Motor neuron (in vitro differentiated cells): ENCODE measurements at regions not wholly inside any gene's neighbourhood (a gene's known extent, or its start where the extent isn't known, plus 50 kb on each side); places are given as distances from the start of the nearest gene placed in this dataset.

ENCODE experiments used
- ATAC-seq, 8 experiments: fragments of 200-7000 bp; cut with Tn5 transposase; replicated peaks in 6 of 8; 2 replicates each; pipeline ENCODE4 v1.8.0; 2021; ENCODE audit warnings: mild to moderate bottlenecking in 8 of 8, moderate library complexity in 8 of 8
- H3K27ac ChIP-seq, 2 donors: fragments of 250-450 bp; sonication (Bioruptor Pico); 2 replicates each; pipeline ENCODE4 v1.9.0; 2021; ENCODE audit warnings: antibody characterized with exemption in 2 of 2, mild to moderate bottlenecking in 2 of 2, moderate library complexity in 1 of 2
- H3K4me1 ChIP-seq, 2 donors: fragments of 250-450 bp; sonication (Bioruptor Pico); replicated peaks in 1 of 2; 2 replicates each; pipeline ENCODE4 v1.6.1; 2021; ENCODE audit warnings: antibody characterized with exemption in 2 of 2, mild to moderate bottlenecking in 2 of 2, moderate library complexity in 1 of 2
- H3K4me3 ChIP-seq, 5 donors: fragments of 250-450 bp; sonication (Bioruptor Pico); 2 replicates each; pipeline ENCODE4 v1.9.0; 2021; ENCODE audit warnings: antibody characterized with exemption in 5 of 5, mild to moderate bottlenecking in 5 of 5, moderate library complexity in 4 of 5
- WGBS, 10 experiments: fragments of 450-650 bp; shearing (Covaris generic); methylation state at CpG; one replicate each; pipeline ENCODE4 v1.0.0; 2022; 5-methylcytosine and 5-hydroxymethylcytosine counted together
- in situ Hi-C, 9 experiments: fragments of 400-800 bp; cut with MboI; loops; one replicate each; pipeline ENCODE4 v1.15.0; 2021; ENCODE audit warnings: low sequenced_read_pairs in 9 of 9, low pct_unique_long_range_greater_than_20kb in 2 of 9; ENCODE audit not compliant: unreplicated experiment in 9 of 9

GRCh38 chr9:15113288-15113687 lies 193.7 kb downstream of the TTC39B start:
- in situ Hi-C loops = no loop called here
- Histone ChIP-seq H3K27ac (no peak overlapping the region), H3K4me1 (no peaks in the 10 kb centered on the region), H3K4me3 (no peak overlapping the region)
- ATAC-seq = no peak

- Histone ChIP-seq H3K27ac (no peak overlapping the region), H3K4me3 (no peak overlapping the region), H3K4me1 (no peaks in the 10 kb centered on the region)
- ATAC-seq = peak in 3 of 8 experiments; percentile 45 to 64 (median 58)
- in situ Hi-C loops = no loop called here
Observed at GRCh38 chr9:15111071-15111470, 195.9 kb downstream of the TTC39B start.

GRCh38 chr9:15104826-15105420 lies 194.7 kb upstream of the FREM1 start:
- Histone ChIP-seq H3K4me1 (no peaks in the 10 kb centered on the region), H3K4me3 (no peak overlapping the region), H3K27ac (no peak overlapping the region)
- in situ Hi-C loops = no loop called here
- WGBS, 10 experiments = 28 to 100% (median 44%) methylated on average over 1 to 4 of the region's 4 CpGs
- peak in 4 of 8 experiments; percentile 43 to 65 (median 55) for ATAC-seq

GRCh38 chr9:15103290-15103689 lies 193.1 kb upstream of the FREM1 start:
- no peak overlapping the region for H3K27ac ChIP-seq
- no peaks in the 10 kb centered on the region for H3K4me1 ChIP-seq
- in situ Hi-C loops = no loop called here
- WGBS, 10 experiments = 17 to 90% (median 48%) methylated on average over 1 to 3 of the region's 3 CpGs; no CpG with 5 or more reads in 1 of the 10 experiments
- no peak for ATAC-seq
- no peak overlapping the region for H3K4me3 ChIP-seq

GRCh38 chr9:15101095-15101494 lies 190.9 kb upstream of the FREM1 start:
- in situ Hi-C loops = no loop called here
- ATAC-seq = no peak
- Histone ChIP-seq H3K27ac (no peak overlapping the region), H3K4me1 (no peaks in the 10 kb centered on the region), H3K4me3 (no peak overlapping the region)
- 40 to 98% (median 85%) methylated on average over 1 to 6 of the region's 7 CpGs for WGBS, 10 experiments

- ATAC-seq = no peak
- in situ Hi-C loops = no loop called here
- H3K4me3 ChIP-seq = no peak overlapping the region
- H3K27ac ChIP-seq = no peak overlapping the region
- 14 to 50% (median 38%) methylated on average over 2 of the region's 2 CpGs; no CpG with 5 or more reads in 3 of the 10 experiments for WGBS, 10 experiments
- H3K4me1 ChIP-seq = no peaks in the 10 kb centered on the region
Observed at GRCh38 chr9:15100571-15100970, 190.3 kb upstream of the FREM1 start.

- Histone ChIP-seq H3K4me3 (no peak overlapping the region), H3K27ac (no peak overlapping the region), H3K4me1 (no peaks in the 10 kb centered on the region)
- WGBS, 10 experiments = 40 to 100% (median 84%) methylated on average over 1 to 2 of the region's 2 CpGs; no CpG with 5 or more reads in 2 of the 10 experiments
- ATAC-seq = no peak
- in situ Hi-C loops = no loop called here
Observed at GRCh38 chr9:15096972-15097371, 186.7 kb upstream of the FREM1 start.

GRCh38 chr9:15086778-15087324 lies 176.6 kb upstream of the FREM1 start:
- no peak overlapping the region for H3K4me3 ChIP-seq
- peak in 3 of 8 experiments; percentile 80 to 92 (median 86) for ATAC-seq
- in situ Hi-C loops = no loop called here
- no peaks in the 10 kb centered on the region for H3K4me1 ChIP-seq
- 2 to 94% (median 48%) methylated on average over 1 to 3 of the region's 3 CpGs; no CpG with 5 or more reads in 2 of the 10 experiments for WGBS, 10 experiments
- H3K27ac ChIP-seq = no peak overlapping the region

GRCh38 chr9:15086156-15086763 lies 176.0 kb upstream of the FREM1 start:
- Histone ChIP-seq H3K27ac (no peak overlapping the region), H3K4me3 (no peak overlapping the region), H3K4me1 (no peaks in the 10 kb centered on the region)
- ATAC-seq = peak in 3 of 8 experiments; percentile 49 to 89 (median 85)
- in situ Hi-C loops = no loop called here
- 14 to 100% (median 85%) methylated on average over 1 to 6 of the region's 6 CpGs; no CpG with 5 or more reads in 1 of the 10 experiments for WGBS, 10 experiments

- Histone ChIP-seq H3K4me3 (no peak overlapping the region), H3K27ac (no peak overlapping the region), H3K4me1 (no peaks in the 10 kb centered on the region)
- no peak for ATAC-seq
- in situ Hi-C loops = no loop called here
- WGBS, 10 experiments = 10 to 100% (median 90%) methylated on average over 1 to 4 of the region's 4 CpGs; no CpG with 5 or more reads in 1 of the 10 experiments
Observed at GRCh38 chr9:15081021-15081753, 171.0 kb upstream of the FREM1 start.

- no peak overlapping the region for H3K4me3 ChIP-seq
- in situ Hi-C loops = no loop called here
- ATAC-seq = no peak
- 72 to 100% (median 86%) methylated on average over 2 to 3 of the region's 3 CpGs; no CpG with 5 or more reads in 5 of the 10 experiments for WGBS, 10 experiments
- no peaks in the 10 kb centered on the region for H3K4me1 ChIP-seq
- no peak overlapping the region for H3K27ac ChIP-seq
Observed at GRCh38 chr9:15080401-15080800, 170.2 kb upstream of the FREM1 start.

GRCh38 chr9:15079989-15080388 lies 169.8 kb upstream of the FREM1 start:
- Histone ChIP-seq H3K4me3 (no peak overlapping the region), H3K4me1 (no peaks in the 10 kb centered on the region), H3K27ac (no peak overlapping the region)
- in situ Hi-C loops = no loop called here
- no peak for ATAC-seq
- 38 to 100% (median 80%) methylated on average over 1 to 3 of the region's 3 CpGs; no CpG with 5 or more reads in 1 of the 10 experiments for WGBS, 10 experiments

- Histone ChIP-seq H3K4me1 (no peaks in the 10 kb centered on the region), H3K27ac (no peak overlapping the region), H3K4me3 (no peak overlapping the region)
- in situ Hi-C loops = no loop called here
- 53 to 100% (median 85%) methylated on average over 1 to 6 of the region's 7 CpGs for WGBS, 10 experiments
- no peak for ATAC-seq
Observed at GRCh38 chr9:15077946-15078729, 167.9 kb upstream of the FREM1 start.
